ENCODE measurements at regions not wholly inside any gene's neighbourhood (a gene's known extent, or its start where the extent isn't known, plus 50 kb on each side); places are given as distances from the start of the nearest gene placed in this dataset.

- ATAC-seq = no peak
- intact Hi-C loops (cut with DNase I) = no loop called here
- DNase-seq (ENCODE audit: low spot score) = no peak
These were observed 65.8 kb downstream of the ETAA1 start for GRCh38 chr2:67462738-67463496.

DNA sequence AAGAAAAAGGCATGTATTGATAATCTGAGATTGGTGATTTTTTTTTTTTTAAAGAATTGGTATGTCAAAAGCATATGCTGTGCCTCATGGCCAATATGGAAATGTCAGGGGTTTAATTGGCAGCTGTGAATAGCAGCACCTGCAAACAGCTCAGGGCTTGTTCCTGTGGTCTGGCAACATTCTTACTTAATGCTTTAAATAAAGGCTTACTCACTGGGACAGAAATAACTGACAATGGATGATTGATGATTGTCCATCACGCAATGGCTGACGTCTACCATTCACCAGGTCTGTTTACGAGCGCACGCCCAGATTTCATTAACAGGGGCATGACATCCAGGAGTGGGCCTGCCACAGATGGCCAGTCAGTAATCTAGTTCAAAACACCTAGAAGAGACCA, 66.7 kb downstream of the ETAA1 start:
- intact Hi-C loops (cut with DNase I) = no loop called here
- ATAC-seq (no peak), DNase-seq (ENCODE audit: low spot score) (no peak)

GRCh38 chr2:67465623-67466022, 68.5 kb downstream of the ETAA1 start:
- no peak for ATAC-seq
- no peak for DNase-seq (ENCODE audit: low spot score)
- intact Hi-C loops (cut with DNase I) = no loop called here

GRCh38 chr2:67466734-67467133, 69.6 kb downstream of the ETAA1 start:
- intact Hi-C loops (cut with DNase I) = no loop called here
- DNase-seq (ENCODE audit: low spot score) = no peak
- no peak for ATAC-seq

GRCh38 chr2:67471681-67472080, 74.5 kb downstream of the ETAA1 start:
- intact Hi-C loops (cut with DNase I) = no loop called here
- ATAC-seq (no peak), DNase-seq (ENCODE audit: low spot score) (no peak)

GRCh38 chr2:67476809-67477790, 80.0 kb downstream of the ETAA1 start:
- intact Hi-C loops (cut with DNase I) = no loop called here
- ATAC-seq (peak; percentile 62), DNase-seq (ENCODE audit: low spot score) (no peak)

DNA sequence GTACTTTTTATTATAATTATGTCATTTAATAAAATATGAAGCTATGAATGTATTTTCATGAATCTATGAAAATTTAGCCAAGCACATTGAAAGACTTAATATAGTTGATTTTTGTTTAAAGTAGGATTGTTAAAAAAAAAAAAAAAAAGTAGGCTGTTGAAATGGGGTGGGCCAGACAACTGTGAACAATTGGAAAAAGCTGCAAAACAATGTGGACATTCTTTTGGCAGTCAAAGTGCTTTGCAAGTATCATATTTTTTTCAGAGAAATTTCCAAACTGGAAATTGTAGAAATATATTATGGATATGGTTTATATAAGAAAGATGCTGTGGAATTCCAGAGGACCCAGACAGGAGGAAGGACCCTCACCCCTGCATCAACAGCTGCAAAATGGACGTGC, 82.1 kb downstream of the ETAA1 start:
- ATAC-seq = no peak
- DNase-seq (ENCODE audit: low spot score) = no peak
- intact Hi-C loops (cut with DNase I) = no loop called here

- DNase-seq (ENCODE audit: low spot score) (no peak), ATAC-seq (no peak)
- intact Hi-C loops (cut with DNase I) = no loop called here
These were observed 88.3 kb downstream of the ETAA1 start for GRCh38 chr2:67485431-67485830.

GRCh38 chr2:67486041-67486796, 89.1 kb downstream of the ETAA1 start:
- intact Hi-C loops (cut with DNase I) = no loop called here
- ATAC-seq (no peak), DNase-seq (ENCODE audit: low spot score) (no peak)

DNA sequence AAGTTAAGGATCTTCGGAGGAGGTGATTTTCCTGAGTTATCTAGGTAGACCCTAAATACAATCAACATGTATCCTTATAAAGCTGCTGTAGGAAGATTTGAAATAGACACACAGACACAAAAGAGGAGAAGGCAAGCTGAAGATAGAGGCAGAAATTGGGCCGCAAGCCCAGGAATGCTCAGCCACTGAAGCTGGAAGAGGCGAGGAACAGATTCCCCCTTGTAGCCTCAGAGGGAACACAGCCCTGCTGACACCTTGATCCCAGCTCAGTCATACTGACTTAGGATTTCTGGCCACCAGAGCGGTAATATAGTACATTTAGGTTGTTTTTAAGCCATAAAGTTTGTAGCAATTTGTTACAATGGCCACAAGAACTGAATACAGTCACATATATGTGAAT, 90.9 kb downstream of the ETAA1 start:
- no peak for ATAC-seq
- intact Hi-C loops (cut with DNase I) = no loop called here
- DNase-seq (ENCODE audit: low spot score) = no peak

DNA sequence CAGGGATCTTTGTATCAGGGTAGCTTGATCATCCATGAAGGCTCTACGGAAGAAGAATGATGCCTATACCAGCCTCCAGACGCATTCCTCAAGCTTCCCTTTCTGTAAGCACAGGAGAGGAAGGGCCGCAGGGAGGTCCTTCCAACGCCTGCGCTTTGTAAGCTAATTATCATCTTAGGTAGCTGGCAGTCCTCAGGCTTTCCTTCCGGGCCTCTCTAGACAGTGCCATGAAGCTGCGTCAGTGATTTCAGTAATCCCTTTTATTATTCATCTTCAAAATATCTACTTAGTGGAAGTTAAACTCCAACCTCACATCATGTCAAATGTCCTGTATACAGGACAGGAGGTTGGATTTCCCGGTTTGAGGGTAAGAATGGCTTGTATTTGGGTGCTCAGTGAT, 92.3 kb downstream of the ETAA1 start:
- ATAC-seq (no peak), DNase-seq (ENCODE audit: low spot score) (no peak)
- intact Hi-C loops (cut with DNase I) = no loop called here

- ATAC-seq = no peak
- no peak for DNase-seq (ENCODE audit: low spot score)
- intact Hi-C loops (cut with DNase I) = no loop called here
These were observed 101.8 kb downstream of the ETAA1 start for GRCh38 chr2:67498931-67499330.

- intact Hi-C loops (cut with DNase I) = no loop called here
- no peak for DNase-seq (ENCODE audit: low spot score)
These were observed 102.9 kb downstream of the ETAA1 start for GRCh38 chr2:67499989-67500388.

DNA sequence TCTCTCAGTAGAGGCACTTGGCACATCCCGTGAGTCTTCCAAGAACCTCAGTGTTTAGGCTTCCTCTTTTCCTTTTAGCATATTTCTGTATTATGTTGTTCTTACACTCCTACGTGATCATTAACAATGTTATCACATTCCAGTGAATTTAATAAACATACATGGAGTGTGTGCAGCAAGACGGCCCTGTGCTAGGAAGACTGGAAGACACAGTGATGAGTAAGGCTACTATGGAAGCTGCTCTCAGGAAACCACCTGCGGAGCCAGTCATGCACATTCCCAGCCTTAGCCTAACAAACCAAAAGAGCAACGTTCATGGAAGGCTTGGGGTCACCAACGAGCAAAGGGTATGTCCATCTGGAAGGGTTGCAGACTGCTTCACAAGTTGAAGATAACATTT, 103.4 kb downstream of the ETAA1 start:
- no peak for DNase-seq (ENCODE audit: low spot score)
- intact Hi-C loops (cut with DNase I) = no loop called here
- no peak for ATAC-seq

More at GRCh38 chr2:67499989-67500388, 102.9 kb downstream of the ETAA1 start:
- no peak for ATAC-seq

DNA sequence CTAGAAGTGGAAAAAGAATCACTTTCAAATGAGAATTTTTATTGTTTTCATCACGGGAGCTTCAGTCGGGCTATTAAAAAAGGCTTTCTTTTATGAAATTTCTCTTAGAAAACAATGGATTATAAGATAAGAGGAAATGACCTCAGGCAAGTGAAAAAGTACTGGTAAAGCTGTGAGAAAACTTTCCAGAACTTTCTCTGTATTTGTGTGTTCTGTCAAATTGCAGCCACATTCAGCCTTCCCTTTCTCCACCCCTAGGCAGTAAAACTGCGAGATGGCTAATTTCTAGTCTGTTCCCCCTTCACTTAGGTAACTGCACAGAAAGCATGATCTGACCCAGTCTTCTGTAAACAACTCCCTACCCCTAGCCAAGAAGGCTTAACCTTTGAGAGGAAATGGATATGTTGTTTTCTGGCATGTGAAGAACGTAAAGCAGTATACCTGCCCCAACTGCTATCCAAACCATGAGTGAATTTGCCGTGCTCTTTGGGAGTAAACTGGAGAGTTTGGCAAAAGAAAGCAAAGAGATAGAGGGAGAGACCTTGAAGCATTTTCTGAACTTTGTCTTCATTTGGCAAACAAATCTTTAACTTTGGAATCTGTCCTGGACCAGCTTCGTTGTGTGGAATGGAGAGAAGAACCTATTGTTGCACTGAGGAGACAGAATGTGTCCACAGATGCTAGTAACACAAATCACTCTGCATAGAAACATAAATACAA, 105.4 kb downstream of the ETAA1 start:
- no peak for ATAC-seq

DNA sequence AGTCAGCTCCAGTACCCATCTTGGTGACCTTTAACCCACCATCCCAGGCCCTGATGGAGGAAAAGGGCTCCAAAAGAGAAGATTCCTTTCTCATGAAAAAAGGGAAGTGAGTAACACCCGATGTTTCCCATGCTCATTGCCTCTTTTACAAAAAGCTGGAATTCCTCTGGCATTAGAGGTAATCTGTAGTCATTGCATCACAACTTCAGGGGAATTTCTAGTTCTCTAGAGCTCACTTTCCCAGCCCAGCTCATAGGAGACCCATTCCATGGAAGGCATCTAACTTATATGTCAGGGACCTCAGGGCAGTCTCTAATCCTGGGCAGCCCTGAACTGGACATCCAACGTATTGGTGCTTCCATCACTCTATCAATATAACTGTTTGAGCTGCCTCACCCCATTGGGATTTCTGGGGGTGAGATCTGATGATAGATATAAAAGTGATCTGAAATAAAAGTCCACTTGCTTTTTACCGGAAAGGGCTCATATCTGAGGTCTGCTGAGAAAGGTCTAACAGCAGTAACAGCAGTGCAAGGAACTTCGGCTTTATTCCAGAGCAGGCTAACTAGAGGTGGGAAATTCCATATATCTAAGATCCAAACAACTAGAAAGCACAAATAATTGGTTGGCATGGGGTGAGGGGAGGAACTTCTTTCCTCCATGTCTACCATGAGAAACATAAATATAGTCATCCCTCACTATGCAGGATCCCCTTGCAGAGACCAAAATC, 106.1 kb downstream of the ETAA1 start:
- DNase-seq (ENCODE audit: low spot score) = no peak
- ATAC-seq = peak; percentile 68
- intact Hi-C loops (cut with DNase I) = no loop called here

More for the DNA sequence above, 105.4 kb downstream of the ETAA1 start:
- intact Hi-C loops (cut with DNase I) = no loop called here
- DNase-seq (ENCODE audit: low spot score) = no peak

- ATAC-seq = no peak
- intact Hi-C loops (cut with DNase I) = no loop called here
- no peak for DNase-seq (ENCODE audit: low spot score)
These were observed 113.6 kb downstream of the ETAA1 start for GRCh38 chr2:67510745-67511144.

DNA sequence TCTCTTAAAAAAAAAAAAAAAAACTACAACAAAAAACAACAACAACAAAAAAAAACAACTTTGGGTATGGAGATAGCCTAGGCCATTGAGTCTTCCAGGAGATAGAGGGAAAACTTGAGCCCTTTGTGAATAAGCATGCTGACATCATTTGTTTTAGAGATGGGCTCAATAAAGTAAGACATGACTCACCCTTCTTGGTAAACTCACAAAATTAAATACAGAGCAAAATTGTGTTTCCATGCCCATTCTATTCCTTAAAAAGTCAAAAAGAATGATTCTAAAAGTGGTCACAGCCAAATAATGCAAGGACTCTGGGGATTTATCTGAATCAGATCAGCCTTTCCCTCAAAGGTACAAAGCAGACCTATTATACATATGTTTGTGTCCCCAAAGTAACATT, 117.4 kb downstream of the ETAA1 start:
- no peak for DNase-seq (ENCODE audit: low spot score)
- intact Hi-C loops (cut with DNase I) = no loop called here
- no peak for ATAC-seq

All from sciatic nerve (tissue), 2 donors.